ENCODE measurements at regions not wholly inside any gene's neighbourhood (a gene's known extent, or its start where the extent isn't known, plus 50 kb on each side); places are given as distances from the start of the nearest gene placed in this dataset.
A peak's percentile ranks its signal among the peaks of the same experiment; 100 is the strongest.

GRCh38 chr11:32323814-32324130 lies 111.6 kb downstream of the WT1 start:
- TF ChIP-seq, protein P1, sequence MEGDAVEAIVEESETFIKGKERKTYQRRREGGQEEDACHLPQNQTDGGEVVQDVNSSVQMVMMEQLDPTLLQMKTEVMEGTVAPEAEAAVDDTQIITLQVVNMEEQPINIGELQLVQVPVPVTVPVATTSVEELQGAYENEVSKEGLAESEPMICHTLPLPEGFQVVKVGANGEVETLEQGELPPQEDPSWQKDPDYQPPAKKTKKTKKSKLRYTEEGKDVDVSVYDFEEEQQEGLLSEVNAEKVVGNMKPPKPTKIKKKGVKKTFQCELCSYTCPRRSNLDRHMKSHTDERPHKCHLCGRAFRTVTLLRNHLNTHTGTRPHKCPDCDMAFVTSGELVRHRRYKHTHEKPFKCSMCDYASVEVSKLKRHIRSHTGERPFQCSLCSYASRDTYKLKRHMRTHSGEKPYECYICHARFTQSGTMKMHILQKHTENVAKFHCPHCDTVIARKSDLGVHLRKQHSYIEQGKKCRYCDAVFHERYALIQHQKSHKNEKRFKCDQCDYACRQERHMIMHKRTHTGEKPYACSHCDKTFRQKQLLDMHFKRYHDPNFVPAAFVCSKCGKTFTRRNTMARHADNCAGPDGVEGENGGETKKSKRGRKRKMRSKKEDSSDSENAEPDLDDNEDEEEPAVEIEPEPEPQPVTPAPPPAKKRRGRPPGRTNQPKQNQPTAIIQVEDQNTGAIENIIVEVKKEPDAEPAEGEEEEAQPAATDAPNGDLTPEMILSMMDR (conservative IDR thresholded peaks at IDR 0.05), result peak; percentile 45
- TF ChIP-seq ZFX (IDR thresholded peaks at IDR 0.05), result no peak

All from C4-2B (cell line).